ENCODE measurements at regions not wholly inside any gene's neighbourhood (a gene's known extent, or its start where the extent isn't known, plus 50 kb on each side); places are given as distances from the start of the nearest gene placed in this dataset.

- DNase-seq (ENCODE audit: low spot score), result no peak
- Histone ChIP-seq H3K27ac (ENCODE audit: low read depth in 1 of 2, low read length in 2 of 2) (no peak overlapping the region), H3K9ac (ENCODE audit: low read depth in 1 of 2, low read length in 2 of 2) (no peak overlapping the region), H3K36me3 (ENCODE audit: control insufficient read depth in 4 of 4, insufficient read depth in 3 of 4, low read depth in 1 of 4, low read length in 3 of 4) (no peaks in the 10 kb centered on the region), H3K27me3 (ENCODE audit: control insufficient read depth in 4 of 4, insufficient read depth in 4 of 4, low read length in 3 of 4) (no peaks in the 10 kb centered on the region), H3K4me3 (ENCODE audit: low read depth in 1 of 3, low read length in 3 of 3) (no peak overlapping the region), H3K9me3 (ENCODE audit: control insufficient read depth in 4 of 4, low read length in 3 of 4) (no peaks in the 10 kb centered on the region), H3K4me1 (ENCODE audit: control insufficient read depth in 4 of 4, insufficient read depth in 4 of 4, low read length in 3 of 4) (no peaks in the 10 kb centered on the region)
- WGBS, result 86% methylated on average over 9 of the region's 9 CpGs
- no peak for TF ChIP-seq JUND (IDR thresholded peaks at IDR 0.05)
Observed at GRCh38 chr12:34275129-34275528, 252.8 kb downstream of the ALG10 start.

DNA sequence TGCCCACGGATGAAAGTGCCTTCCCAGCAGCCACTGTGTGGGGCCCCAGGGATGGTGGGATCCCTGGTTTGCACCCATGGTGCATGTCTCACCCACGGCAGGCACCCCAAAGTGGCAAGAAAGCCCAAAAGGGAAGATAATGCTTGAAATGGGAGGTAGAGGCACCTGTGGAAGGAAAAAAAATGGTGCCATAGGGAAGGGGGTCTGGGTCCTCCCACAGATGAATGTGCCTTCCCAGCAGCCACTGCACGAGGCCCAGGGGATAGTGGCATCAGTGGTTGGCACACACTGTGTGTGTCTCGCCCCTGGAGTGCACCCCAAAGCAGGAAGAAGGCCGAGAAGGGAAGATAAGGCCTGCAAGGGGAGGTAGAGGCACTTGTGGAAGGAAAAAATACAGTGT, 264.2 kb downstream of the ALG10 start:
- no peak overlapping the region for H3K27ac ChIP-seq (ENCODE audit: low read depth in 1 of 2, low read length in 2 of 2)
- 49% methylated on average over 5 of the region's 5 CpGs for WGBS
- H3K27me3 ChIP-seq (ENCODE audit: control insufficient read depth in 4 of 4, insufficient read depth in 4 of 4, low read length in 3 of 4), result no peaks in the 10 kb centered on the region
- no peak for DNase-seq (ENCODE audit: low spot score)
- peaks cover 2 to 24% (median 8%) of the 10 kb centered on the region in 4 donors for H3K9me3 ChIP-seq (ENCODE audit: control insufficient read depth in 4 of 4, low read length in 3 of 4)
- TF ChIP-seq RXRA (IDR thresholded peaks at IDR 0.05) (no peak), SP1 (IDR thresholded peaks at IDR 0.05) (no peak), EGR1 (IDR thresholded peaks at IDR 0.05; ENCODE audit: low read depth in 2 of 2) (no peak), YY1 (IDR thresholded peaks at IDR 0.05) (no peak), FOXA2 (IDR thresholded peaks at IDR 0.05) (no peak), HNF4G (IDR thresholded peaks at IDR 0.05) (no peak), RAD21 (IDR thresholded peaks at IDR 0.05) (no peak), JUND (IDR thresholded peaks at IDR 0.05) (no peak), FOXA1 (IDR thresholded peaks at IDR 0.05) (no peak), NR2F2 (IDR thresholded peaks at IDR 0.05) (no peak), TAF1 (conservative IDR thresholded peaks at IDR 0.05) (no peak), REST (IDR thresholded peaks at IDR 0.05) (no peak), GABPA (IDR thresholded peaks at IDR 0.05 in 1 of 2, conservative IDR thresholded peaks at IDR 0.05 in 1 of 2) (no peak), HNF4A (conservative IDR thresholded peaks at IDR 0.05) (no peak)
- TF ChIP-seq, protein P1, sequence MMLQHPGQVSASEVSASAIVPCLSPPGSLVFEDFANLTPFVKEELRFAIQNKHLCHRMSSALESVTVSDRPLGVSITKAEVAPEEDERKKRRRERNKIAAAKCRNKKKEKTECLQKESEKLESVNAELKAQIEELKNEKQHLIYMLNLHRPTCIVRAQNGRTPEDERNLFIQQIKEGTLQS (IDR thresholded peaks at IDR 0.05), result no peak
- TF ChIP-seq, protein P2, sequence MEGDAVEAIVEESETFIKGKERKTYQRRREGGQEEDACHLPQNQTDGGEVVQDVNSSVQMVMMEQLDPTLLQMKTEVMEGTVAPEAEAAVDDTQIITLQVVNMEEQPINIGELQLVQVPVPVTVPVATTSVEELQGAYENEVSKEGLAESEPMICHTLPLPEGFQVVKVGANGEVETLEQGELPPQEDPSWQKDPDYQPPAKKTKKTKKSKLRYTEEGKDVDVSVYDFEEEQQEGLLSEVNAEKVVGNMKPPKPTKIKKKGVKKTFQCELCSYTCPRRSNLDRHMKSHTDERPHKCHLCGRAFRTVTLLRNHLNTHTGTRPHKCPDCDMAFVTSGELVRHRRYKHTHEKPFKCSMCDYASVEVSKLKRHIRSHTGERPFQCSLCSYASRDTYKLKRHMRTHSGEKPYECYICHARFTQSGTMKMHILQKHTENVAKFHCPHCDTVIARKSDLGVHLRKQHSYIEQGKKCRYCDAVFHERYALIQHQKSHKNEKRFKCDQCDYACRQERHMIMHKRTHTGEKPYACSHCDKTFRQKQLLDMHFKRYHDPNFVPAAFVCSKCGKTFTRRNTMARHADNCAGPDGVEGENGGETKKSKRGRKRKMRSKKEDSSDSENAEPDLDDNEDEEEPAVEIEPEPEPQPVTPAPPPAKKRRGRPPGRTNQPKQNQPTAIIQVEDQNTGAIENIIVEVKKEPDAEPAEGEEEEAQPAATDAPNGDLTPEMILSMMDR (IDR thresholded peaks at IDR 0.05; ENCODE audit: low read depth, low read length, missing input control), result no peak
- TF ChIP-seq, protein P3, sequence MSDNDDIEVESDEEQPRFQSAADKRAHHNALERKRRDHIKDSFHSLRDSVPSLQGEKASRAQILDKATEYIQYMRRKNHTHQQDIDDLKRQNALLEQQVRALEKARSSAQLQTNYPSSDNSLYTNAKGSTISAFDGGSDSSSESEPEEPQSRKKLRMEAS (IDR thresholded peaks at IDR 0.05), result no peak
- no peak overlapping the region for H3K9ac ChIP-seq (ENCODE audit: low read depth in 1 of 2, low read length in 2 of 2)
- peak overlapping the region in 1 of 3 donors; percentile 9 for H3K4me3 ChIP-seq (ENCODE audit: low read depth in 1 of 3, low read length in 3 of 3)
- no peaks in the 10 kb centered on the region for H3K4me1 ChIP-seq (ENCODE audit: control insufficient read depth in 4 of 4, insufficient read depth in 4 of 4, low read length in 3 of 4)
- no peaks in the 10 kb centered on the region for H3K36me3 ChIP-seq (ENCODE audit: control insufficient read depth in 4 of 4, insufficient read depth in 3 of 4, low read depth in 1 of 4, low read length in 3 of 4)
